Activated T-cell treated with anti-CD3 and anti-CD28 coated beads for 1 hour (primary cell): ENCODE measurements at regions not wholly inside any gene's neighbourhood (a gene's known extent, or its start where the extent isn't known, plus 50 kb on each side); places are given as distances from the start of the nearest gene placed in this dataset.

Source experiments
- DNase-seq: peaks from one replicate; pipeline ENCODE4 v3.0.0-alpha.2; 2020; ENCODE audit warnings: low read depth

DNA sequence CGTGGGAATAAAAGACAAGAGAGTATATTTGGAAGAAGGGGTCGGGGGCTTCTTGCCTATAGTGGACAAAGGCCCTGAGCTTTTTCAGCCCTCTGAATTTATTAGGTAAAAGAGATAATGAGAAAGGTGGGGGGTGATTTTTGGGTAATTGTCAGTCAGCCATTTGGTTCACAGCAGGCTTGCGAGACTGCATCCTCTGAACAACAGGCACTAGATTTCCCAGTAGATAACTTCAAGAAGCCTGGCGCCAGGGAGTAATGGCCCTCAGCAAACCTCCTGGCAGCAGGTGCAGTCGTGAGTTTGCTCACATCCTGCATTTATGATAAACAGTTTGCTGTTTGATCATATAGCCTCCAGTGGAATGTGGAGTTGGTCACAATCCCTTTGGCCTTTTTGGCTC is 609.0 kb downstream of the DHX35 start:
- DNase-seq: no peak

DNA sequence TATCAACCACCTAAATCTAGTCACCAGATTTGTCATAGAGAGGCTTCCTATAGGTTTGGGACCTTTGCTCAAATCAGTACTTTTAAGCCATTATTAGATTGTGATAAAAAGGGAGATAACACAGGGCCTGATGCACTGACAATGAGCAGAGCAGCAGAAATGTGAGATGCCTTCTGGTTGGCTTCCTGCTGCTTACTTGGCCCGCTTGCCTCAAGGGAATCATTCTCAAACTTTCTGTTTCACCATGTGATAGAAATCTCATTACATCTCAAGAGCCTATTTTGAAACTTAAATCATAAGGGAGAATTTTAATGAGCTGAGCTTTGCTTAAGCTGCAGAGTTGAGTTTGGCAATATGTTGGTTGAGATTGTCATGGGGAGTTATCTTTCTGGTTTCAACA is 606.0 kb downstream of the DHX35 start:
- no peak for DNase-seq

DNA sequence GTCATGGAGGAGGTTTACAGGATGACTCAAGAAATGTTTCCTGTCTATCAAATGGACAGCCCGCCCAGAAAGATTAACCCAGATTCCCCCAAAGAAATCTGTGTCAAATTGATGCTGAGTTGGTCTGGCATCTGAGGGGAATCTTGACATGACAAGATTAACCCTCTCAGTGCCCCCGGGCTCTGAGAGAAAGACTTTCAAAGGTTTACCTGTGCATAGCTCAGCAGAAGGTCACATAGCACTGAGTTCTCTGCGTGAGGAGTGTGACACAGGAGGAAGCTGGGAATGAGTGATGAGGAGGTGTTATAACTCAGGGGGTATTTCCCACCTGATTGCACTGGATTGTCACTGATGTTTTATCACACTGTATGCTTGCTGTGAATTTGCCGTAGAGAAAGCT is 601.2 kb downstream of the DHX35 start:
- DNase-seq: no peak

DNA sequence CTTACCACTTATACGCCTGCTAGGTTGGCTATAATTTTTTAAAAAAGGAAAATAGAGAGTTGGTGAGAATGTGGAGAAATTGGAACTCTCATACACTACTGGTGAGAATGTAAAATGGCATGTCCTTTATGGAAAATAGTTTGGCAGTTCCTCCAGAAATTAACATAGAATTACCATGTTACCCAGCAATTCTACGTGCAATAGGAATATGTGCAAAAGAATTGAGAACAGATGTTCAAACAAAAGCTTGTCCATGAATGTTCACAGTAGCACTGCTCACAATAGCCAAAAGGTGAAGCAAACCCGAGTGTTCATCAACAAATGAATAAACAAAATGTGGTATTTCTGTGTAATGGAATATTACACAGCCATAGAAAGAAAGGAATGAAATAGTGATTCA is 592.2 kb downstream of the DHX35 start:
- DNase-seq: no peak

DNA sequence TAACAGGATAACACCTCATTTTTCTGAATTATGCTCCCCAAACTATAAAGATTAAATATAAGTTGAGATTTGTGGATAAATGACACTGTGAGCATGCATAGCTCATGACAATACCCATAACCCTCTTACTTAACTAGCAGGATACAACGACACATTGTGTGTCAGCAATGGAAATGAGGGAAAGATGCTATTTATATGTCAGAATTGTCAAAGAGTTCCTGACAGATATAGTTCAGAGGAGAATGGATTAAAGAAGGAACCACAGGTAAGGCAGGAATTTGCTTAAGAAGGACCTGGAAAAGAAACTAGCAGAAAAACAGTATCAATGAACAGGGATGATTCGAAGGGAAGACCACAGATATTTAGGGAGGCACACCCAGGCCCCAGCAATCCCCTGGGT is 591.0 kb downstream of the DHX35 start:
- no peak for DNase-seq

DNA sequence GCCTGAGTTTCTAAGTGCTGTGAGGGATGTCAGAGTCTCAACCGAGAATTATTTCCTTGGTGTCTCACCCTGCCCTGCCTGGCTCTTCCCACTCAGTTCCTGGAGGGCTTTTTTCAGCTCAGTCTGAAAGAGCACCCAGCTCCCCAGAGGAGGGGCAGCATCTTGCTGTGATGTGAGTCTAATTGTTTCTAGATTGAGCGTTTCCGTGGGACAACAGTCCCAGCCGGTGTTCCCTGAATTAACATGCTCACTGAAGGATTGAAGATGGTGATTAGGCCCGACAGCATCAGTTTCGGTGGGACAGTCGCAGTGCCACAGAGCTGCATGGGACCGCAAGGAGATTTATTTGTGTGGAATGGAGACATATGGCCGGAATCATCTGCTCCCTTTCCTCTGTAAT is 587.6 kb downstream of the DHX35 start:
- no peak for DNase-seq

DNA sequence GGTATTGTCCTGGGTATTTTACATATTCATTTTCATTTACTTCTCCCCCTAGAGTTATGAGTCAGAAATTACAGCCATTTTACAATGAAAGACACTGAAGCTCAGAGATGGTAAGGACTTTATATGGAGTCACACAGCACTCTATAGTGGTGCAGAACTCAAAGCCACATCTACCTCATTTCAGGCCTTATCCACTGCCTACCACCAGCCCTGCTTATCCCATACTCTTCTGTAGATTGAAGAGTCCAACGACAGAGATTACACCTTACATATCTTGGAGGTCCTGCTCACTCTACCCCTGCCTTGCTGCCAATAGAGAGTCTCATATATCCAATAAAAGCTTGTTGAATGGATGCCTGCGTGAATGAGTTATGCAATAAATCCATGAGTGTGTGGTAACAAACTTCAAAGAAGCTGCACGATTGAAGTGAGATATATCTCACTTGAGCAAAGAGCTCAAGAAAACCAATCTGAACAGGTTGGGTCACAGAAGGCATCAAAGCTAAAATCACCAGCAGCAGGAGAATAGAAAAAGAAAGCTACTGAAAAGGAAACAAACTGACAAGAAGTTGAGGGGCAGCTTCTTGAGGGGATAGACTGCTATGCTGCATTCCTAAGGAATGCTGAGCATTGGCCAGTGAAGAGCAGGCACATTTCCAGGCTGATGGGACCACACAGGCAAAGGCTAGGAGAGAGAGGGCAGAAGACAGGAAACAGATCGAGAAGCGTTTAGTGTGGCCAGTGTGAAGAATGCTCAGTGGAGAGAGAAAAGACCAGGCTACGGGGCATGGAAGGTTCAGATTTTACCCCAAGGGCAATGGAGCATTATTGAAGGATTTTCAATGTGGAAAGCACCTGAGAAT is 585.6 kb downstream of the DHX35 start:
- DNase-seq: no peak

DNA sequence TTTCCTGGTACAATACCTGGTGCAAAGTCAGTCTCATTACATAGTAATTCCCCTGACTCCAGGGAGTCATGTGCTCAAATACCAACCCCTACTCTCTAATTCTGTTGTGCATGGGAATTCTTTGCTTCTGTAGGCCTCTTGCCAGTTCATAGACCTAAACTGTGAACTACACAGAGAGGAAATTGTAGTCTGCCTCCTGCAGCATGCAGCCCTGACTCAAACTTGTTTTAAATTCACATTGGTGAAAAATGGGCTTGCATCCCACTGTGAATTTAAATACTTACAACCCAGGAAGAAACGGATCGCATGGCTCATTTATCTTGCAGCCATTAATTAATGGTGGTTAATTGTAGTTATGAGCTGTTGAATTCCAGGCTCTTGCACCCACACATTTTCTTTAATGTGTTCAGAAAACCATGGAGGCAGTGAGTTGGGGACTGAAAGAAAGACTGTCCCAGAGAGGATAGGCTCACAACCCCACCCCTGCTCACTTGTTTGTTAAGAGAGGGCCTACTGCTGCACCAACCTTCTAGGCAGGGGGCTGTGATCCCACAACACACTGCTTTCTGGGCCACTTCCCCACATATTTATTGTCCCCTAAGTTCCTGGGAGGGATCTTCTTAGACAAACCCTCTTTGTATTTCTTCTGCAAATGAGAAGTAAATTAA is 579.1 kb downstream of the DHX35 start:
- no peak for DNase-seq

DNA sequence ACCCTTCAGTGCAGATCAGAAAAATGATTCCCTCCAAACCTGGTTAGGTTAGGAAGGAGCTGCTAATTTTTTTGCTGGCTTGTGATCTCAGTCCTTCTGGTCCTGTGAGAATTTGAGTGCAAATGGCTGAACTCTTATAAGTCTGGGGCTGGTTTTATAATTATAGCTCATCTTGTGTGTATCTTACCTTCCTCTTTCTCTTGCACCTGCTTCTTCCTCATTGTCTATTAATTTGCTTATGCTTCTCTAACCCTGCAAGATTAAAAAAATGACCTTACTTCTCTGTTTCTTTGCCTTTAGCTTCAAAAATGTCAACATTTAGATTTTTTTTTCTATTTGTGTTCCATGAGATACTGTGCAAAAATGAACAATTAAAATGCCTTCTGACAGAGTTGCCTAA is 576.2 kb downstream of the DHX35 start:
- DNase-seq: no peak

DNA sequence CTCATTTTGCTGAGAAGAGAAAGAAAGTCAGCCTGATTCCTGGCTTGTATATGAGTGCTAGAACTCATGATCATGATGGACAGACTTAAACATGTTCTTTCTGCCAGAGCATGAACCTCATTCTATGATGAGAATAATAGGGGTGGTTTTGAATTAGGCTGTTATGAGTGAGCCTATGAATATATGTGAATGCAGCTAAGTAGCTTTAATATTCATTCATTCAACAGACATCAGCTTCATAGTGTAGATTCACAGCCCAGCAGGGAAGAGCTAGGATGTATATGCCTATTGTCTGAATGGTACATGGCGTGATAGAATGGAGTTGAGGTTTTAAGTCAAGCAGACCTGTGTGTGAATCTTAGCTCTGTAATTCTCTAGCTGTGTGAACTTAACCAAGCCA is 573.2 kb downstream of the DHX35 start:
- no peak for DNase-seq

DNA sequence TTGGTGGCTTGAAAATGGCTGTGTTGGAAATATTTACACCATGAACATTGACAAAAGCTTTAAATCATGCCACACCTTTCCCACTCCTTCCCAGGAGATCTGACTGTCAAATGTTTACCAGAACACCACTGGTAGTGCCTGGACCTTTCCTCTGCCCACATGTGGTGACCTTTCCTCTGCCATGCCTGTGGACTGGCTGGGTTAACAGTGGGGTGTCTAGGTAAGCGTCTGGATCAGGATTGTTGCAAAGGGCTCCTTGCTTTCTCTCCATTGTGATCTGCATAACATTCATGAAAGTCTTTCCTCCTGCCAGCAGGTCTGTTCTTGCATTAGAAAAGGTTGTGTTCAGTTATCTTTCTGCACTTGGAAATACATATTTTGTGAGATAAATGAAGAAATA is 572.7 kb downstream of the DHX35 start:
- no peak for DNase-seq

DNA sequence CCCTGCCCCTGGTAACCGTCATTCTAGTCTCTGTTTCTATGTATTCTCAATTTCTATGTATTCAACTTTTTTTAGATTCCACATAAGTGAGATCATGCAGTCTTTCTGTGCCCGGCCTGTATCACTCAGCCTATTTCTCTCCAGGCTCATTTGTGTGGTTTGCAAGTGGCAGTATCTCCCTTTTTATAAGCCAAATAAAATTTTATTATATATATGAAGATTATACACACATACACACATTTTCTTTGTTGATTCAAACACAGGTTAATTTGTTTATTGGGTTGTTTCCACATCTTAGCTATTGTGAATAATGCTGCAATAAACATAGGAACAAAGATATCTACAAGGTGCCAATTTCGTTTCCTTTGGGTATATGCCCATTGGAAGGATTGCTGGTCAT is 571.7 kb downstream of the DHX35 start:
- DNase-seq: no peak

DNA sequence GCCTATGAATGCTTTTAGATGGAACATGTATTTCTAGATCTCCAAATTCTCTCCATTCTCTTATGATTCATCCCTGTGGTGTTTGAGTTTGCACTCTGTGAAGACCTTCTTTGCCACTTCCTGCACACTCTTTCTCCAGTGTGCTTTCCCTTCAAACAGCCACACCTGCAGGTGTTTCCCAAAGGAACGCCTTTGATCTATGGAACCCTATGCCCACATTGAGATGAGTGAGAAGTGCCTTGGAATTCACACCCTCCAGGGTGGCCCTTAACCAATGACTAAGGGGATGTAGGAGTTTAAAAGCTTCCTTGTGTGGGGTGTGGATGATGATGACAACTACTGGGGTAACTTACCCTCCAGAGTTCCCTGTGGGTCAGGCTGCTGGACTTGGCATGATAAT is 570.1 kb downstream of the DHX35 start:
- DNase-seq: no peak

DNA sequence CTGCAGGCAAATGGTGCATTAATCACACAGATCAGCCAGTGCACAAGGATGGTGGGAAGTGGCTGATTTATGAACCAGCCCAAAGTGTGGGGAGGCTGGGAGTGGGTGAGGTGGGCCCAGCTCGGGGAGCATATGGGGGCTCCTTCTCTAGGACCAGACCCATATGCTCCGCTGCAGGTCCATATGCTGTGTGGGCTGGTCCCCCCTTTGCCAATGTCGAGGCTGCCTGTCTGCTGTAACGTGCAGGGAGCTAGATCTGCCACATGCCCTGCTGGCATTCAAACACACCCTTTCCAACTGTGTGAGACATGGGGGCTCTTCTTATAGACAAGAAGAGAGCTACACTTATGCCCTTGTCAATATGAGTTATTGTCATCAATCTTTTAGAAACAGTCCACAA is 566.3 kb downstream of the DHX35 start:
- DNase-seq: no peak

DNA sequence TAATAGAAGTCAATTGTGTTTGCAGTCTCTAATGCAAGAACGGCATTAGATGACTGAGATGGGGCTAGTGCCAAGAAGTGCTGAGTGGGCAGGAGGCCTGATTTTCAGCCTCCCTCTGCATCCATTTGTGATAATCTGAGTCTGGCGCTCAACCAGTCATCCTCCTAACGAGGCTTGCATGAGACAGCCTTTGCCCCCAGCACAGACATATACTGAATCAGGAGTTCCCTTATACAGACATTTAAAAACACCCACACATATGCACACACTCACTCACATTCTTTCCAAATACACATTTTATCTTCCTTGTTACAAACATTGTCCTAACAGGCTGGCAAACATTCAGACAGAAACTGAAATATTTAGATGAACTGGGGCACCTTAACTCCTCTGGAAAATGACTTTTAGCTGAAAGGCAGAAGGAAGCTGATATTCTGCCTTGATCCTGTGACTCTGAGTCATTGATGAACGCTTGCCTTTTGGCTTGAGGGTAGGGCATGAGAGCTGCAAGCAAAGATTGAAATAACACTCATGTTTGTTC is 562.3 kb downstream of the DHX35 start:
- DNase-seq: no peak

DNA sequence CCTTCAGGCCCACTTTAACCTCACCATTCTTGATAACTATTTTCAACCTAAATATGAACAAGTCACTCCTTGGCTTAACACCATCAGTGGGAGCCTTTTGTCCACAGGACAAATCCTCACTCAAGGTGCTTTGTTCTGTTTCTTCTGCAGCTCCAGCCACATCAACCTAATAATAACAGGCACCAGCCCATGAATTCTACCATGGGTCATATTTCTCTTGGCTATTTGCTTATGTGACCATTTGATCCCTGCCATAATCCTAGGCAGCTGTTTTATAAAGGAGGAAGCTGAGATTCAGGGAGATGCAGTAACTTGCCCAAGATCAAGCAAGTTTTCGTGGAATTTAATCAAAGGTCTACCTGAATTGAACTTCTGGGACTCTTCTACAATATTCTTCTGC is 561.3 kb downstream of the DHX35 start:
- DNase-seq: no peak

DNA sequence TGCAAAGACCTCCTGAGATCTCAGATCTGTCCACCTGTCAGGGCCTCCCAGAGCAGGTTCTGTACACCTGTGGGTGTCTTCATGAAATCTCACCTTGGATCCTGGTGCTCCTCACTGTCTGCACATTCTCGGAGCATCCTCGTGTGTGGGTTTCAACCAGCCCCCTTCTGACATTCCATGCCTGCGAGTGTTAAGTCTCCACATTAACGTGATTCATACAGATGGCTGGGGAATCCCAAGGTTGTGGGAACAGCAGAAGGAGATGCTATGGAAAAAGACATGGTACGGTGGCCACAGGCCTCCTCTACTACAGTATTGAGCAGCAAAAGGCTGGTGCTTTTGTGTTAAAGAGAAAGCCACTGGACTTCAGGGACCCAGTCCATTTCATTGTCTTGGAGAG is 556.5 kb downstream of the DHX35 start:
- DNase-seq: no peak

DNA sequence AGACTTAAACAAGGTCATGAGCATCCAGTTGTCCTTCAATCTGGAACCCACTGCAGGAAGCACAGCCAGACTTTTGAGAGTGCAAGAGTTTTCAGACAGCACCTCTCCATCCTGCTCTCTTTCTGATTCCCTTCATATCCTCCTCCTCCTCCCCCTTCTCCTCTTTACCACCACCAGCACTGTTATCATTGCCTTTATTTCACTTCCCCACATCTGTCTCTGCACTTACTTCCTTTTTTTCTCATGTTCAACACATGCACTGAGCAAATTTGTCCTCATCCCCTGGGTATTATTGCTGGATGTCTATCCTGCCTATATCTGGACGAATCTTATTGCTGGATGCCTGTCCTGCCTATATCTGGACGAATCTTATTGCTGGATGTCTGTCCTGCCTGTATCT is 554.8 kb downstream of the DHX35 start:
- DNase-seq: no peak

DNA sequence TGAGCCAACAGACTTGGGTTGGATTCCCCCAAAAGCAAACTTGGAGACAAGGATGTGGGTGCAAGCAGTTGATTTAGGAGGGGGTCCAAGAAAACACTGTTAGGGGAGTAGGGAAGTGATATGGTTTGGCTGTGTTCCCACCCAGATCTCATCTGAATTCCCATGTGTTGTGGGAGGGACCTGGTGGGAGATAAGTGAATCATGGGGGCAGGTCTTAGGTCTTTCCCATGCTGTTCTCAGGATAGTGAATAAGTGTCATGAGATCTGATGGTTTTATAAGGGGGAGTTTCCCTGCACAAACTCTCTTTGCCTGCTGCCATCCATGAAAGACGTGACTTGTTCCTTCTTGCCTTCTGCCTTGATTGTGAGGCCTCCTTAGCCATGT is 542.6 kb downstream of the DHX35 start:
- no peak for DNase-seq

DNA sequence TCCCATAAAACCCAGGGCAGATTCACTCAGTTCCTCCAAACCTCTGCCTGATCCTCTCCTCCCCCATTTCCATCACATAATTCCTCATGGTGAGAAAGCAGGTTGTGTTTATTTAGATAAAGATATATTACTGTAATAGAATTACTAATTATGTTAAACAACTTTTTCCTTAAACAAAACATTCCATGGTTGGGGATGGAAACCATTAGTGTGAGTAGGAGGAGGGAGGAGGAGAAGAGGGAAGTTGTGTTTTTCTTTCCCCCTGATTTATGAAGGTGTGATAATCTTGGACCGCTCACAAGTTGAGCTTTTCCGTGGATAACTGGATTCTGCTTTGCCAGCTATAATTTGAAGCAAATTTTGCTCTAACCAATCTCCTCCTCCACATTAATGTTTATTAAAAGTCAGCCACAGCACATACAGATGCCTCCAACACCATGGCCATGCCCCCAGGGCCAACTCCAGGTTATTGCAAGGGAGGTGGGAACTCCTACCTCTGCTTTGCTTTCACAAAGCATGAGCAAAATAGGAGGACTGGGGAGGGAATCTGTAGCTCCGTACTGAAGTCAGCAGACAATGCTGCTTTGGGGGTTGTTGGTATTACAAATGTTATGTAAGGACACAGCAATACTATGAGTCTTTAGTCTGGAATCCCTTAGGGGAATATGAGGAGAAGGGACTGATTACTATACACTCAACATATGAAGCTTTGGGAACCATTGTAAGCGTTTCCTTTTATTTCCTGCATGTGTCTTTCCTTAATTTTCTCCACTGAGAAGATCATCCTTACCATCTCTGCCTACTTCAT is 542.0 kb downstream of the DHX35 start:
- no peak for DNase-seq

DNA sequence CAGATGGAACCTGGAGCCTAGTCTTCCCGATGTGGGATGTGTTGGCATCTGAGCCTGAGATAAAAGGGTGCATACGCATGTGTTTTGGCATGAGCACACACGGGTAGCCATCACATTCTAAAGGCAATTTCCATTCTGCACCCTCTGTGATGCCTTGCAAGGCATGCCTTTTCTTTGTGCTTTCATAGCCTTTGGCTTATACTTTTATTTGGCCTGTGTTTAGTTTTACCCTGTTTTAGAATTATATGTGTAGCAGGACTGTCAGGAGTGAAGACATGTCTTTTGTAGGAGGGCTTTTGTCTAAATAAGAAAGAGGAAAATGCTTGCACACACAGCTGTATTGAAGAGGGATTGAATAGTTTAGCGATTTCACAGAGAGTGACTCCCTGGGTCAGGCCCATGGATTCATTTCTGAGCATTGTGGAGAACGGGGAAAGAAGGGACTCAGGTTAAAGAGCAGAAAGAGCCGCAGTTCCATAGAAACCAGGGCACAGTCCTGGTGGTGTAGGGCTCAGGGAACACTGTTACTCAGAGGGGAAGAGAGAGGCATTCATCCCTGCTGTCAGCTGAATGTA is 530.2 kb downstream of the DHX35 start:
- no peak for DNase-seq

DNA sequence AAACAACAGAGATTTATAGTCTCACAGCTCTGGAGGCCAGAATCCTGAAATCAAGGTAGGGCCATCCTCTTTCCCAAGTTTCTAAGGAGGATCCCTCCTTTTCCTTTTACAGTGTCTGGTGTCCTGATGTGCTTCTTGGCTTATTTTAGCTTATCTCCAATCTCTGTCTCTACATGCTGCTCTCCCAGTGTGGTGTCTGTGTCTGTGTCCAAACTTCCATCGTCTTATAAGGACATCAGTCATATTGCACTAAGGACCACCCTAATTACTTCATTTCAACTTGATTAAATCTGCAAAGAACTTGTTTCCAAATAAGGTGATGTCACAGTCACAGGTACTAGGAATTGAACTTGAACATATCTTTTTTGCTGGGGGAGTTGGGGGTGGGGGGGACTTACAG is 529.6 kb downstream of the DHX35 start:
- no peak for DNase-seq
